ENCODE measurements at regions not wholly inside any gene's neighbourhood (a gene's known extent, or its start where the extent isn't known, plus 50 kb on each side); places are given as distances from the start of the nearest gene placed in this dataset.

DNA sequence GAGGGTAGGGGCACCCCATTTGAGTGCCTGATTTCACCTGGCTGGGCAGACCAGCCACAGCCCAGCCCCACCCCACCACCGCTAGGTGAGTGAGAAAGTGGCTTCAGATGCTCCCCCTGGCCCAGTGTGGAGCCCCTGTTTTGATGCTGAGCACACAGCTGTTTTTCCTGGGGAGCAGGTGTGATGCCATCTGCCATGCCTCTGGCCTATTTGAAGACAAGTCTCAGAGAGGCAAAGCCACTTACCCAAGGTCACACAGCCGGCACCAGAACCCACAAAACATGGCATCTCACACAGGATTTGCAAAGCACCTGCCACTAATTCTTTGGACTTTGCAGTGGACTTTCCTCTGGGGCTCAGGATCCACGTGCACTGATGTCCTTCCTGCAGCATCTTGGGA, 131.3 kb downstream of the INHBB start:
- no peak for DNase-seq (ENCODE audit: low read depth)

DNA sequence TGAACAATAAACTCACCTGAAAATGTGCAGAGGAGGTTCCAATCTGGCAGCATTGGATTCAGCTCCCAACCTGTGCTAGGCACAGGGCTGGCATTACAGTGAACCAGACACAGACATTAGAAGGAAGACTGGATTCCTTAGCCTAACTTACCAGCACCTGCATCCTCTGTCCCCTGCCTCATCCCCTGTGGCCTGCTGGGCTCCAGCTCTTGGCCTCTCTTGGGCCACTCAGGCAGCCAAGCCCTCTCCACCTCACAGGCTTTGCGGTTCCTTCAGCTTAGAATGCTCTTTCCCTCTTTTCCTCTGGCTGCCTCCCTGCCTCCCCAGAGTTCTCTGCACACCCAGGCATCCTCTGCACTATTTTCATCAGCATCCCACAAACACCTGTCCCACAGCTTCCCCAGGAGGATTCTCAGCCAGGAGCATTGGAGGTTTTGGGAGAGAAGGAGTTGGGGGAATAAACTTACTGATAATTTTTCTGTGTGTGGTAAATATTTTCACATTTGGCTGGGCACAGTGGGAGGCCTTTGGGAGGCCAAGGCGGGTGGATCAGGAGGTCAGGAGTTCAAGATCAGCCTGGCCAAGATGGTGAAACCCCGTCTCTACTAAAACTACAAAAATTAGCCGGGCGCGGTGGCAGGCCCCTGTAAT, 132.0 kb downstream of the INHBB start:
- no peak for DNase-seq (ENCODE audit: low read depth)

- DNase-seq (ENCODE audit: low read depth) = no peak
Observed at GRCh38 chr2:120480346-120480902, 134.5 kb downstream of the INHBB start.

GRCh38 chr2:120480903-120481445, 135.0 kb downstream of the INHBB start:
- DNase-seq (ENCODE audit: low read depth) = no peak

DNA sequence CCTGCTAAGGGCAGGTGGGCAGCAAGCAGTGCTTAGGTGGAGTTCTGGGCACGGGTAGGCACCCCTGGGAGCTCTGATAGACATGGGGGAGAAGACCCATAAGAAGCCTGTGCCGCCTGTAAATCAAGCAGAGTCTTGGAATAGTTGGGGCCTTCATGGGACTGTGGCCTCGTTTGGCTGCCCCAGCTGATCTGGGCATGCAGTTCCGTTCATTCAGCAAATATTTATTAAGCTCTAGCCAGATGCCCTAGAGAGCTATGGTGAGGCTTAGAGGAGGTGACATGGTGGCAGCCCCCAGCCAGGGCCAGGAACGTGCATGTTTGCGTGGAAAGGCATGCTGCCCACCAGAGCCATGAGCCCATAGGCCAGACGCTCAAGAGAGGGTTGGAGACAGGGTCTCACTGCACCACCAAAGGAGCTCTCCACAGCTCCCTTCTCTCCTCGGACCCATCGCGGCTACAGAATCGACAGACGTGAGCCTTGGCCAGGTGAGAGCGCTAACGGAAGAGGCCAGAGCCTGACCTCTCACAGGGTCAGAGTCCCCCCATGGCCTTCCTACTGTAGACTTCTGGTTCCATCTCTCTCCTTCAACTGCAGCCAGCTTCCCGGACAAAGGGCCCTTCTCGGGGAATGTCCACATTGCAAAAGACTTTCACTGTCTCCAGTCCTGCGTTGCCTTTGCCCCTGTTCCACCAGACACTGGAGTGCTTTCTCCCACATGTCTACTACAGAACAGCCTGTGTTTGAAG, 135.7 kb downstream of the INHBB start:
- no peak for DNase-seq (ENCODE audit: low read depth)

DNA sequence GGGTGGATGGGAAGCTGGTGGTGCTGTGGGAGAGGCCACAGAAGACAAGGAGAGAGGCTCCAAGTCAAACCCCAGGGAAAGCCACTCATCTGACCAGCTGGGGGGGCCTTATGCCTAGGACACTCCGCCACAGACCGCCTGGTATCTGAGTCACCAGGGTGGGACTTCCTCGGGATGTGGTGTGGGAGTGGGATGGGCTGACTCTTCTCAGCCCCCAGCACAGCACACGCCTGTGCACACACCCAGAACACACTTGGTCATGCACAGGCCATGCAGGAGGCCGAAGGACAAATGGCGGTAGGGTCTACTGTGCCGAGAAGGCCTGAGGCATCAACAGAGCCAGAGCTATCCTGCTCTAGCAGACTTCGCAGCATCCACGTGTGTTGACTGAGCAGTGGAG, 136.4 kb downstream of the INHBB start:
- DNase-seq (ENCODE audit: low read depth) = no peak

DNA sequence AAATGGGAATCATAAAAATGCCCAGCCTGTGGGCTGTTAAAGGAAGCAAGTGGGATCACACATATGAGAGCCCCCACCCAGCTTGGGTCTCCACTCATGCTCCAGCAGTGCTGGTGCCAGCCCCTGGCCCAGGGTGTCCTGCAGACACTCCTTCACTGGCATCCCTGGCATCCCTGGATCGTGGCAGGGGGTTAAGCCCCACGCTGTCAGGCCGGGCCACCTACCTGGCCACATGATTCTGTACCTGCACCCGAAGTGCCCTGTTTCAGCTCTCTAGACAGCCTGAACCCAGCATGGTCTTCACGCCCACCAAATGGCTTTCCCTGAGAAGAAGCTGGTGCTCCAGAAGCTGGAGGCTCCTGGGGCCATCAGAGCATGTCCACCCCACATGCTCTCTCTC, 137.4 kb downstream of the INHBB start:
- no peak for DNase-seq (ENCODE audit: low read depth)

DNA sequence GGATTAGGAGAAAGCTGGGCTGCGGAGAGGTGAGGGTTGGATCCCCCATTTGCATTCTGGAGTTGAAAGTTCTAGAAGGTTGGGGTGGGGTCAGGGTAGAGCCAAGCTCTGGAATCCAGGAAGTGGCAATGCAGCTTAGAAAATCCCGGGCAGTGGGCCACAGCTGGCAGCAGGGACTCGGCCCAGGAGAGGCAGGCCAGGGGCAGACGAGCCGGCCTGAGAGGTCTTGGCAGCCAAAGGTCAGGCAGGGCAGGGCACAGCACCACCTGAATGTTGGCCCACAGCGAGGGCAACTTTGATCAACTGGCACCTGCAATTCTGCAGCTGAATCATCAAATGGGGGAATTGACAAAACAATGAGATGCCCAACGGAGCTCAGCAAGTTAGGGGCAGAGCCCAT, 139.2 kb downstream of the INHBB start:
- DNase-seq (ENCODE audit: low read depth) = no peak

GRCh38 chr2:120486441-120486840, 140.5 kb downstream of the INHBB start:
- no peak for DNase-seq (ENCODE audit: low read depth)

DNA sequence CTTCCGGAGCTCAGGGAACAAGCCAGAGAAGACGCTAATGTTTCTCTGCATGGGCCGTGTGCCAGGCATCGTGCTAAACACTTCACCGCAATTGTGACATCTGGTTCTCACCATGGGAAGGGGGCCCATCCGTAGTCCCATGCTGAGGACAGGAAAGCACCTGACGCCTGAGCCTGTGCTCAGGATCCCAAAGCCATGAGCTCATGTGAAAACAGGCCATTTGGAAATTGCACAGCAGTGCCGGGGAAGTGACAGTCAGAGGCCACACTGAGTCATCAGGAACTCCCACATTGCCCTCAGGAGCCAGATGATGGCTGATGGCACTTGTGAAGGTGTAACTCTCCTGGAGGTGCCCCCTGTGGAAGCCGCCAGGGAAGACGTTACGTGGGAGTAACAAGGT, 141.0 kb downstream of the INHBB start:
- no peak for DNase-seq (ENCODE audit: low read depth)

- no peak for DNase-seq (ENCODE audit: low read depth)
Observed at GRCh38 chr2:120488531-120488930, 142.6 kb downstream of the INHBB start.

DNA sequence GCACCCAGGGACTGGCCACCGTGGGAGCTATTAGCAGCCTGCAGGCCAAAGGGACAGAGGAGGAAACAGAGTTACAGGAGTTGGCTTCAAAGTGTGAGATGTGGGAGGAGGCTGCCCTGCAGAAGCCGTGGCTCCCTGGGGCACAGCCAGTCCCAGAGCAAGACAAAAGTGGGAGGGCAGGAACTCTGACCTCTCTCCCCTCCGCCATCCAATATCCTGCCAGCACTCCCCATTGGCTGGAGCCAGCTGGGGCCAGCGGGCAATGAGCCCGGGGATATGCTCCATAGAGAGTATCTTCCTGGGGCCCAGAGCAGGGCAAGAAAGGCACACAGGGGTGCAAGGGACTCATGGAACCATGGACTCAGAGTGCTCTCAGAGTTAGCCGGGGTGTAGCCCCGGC, 143.1 kb downstream of the INHBB start:
- DNase-seq (ENCODE audit: low read depth) = no peak

GRCh38 chr2:120490091-120490798, 144.3 kb downstream of the INHBB start:
- no peak for DNase-seq (ENCODE audit: low read depth)

DNA sequence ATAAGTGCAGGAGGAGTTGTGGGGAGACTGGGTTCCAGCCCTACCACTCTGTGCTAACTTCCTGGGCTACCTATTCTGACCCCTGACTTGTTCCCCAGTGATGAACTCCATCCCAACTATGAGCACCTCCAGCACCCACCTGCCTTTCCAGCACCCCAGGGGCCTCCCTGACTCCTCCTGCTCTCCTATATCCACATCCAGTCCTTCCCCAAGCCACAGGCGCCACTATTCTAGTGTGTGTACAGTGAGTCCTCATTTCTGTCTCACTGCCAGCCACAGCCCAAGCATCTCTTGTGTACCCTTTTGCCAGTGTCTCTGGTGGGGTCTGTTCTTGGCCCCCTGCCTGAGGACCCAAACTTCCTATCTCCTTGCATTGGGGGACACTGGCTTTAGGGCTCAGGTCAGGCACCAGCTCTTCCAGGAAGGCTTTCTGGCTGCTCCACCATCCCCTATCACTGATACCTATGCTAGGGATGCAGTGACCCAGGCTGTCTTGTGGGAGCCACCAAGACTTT, 145.2 kb downstream of the INHBB start:
- no peak for DNase-seq (ENCODE audit: low read depth)

DNA sequence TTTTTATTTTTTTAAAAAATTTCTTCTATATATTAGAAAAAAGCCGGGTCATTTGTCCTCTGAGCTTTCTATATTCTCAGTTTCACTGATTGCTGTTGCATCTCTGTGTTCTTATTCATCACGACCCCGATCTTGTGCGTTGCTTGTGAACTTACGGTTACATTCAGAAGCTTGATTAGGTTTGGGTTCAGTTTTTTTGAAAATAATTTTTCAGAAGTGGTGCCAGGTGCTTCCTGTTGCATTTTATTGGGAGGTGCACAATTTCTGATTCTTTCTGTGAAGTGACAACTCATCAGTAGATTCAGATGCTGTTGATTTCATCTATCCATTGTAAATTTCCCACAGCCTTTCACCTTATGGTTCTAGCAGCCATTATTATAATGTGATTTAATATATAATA, 147.3 kb downstream of the INHBB start:
- DNase-seq (ENCODE audit: low read depth) = no peak

- DNase-seq (ENCODE audit: low read depth) = no peak
Observed at GRCh38 chr2:120494446-120494845, 148.5 kb downstream of the INHBB start.

DNA sequence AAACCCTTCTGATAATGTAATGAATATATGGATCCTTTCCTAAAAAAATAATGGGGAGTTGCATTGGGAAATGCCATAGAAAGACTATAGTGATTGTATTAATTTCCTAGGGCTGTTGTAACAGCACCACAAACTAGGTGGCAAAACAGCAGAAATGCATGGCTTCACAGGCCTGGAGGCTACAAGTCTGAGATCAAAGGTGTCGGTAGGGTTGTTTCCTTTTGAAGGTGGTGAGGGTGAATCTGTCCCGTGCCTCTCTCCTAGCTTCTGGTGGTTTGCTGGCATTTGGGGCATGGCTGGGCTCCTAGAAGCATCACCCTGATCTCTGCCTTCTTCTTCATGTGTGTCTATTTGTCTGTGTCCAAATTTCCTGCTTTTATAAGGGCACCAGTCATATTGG, 149.7 kb downstream of the INHBB start:
- no peak for DNase-seq (ENCODE audit: low read depth)

GRCh38 chr2:120496235-120496634, 150.3 kb downstream of the INHBB start:
- DNase-seq (ENCODE audit: low read depth) = no peak

GRCh38 chr2:120496759-120497158, 150.8 kb downstream of the INHBB start:
- DNase-seq (ENCODE audit: low read depth) = no peak

- no peak for DNase-seq (ENCODE audit: low read depth)
Observed at GRCh38 chr2:120497261-120497977, 151.5 kb downstream of the INHBB start.

DNA sequence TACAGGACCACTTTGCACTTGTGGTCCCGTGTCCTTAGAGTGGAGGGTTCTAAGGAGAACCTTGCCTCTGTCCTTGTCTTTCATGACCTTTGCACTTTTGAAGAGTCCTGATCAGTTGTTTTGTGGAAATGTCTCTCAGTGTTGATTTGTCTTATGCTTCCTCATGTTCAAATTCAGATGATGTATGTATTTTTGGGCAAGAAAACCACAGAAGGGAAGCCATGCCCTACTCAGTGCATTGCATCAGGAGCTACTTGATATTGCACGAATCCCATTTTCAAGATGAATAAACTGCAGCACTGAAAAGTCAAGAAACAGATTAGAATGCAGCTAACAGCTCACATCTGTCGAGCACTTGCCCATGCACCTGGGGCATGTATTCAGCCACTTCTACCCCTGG, 152.2 kb downstream of the INHBB start:
- no peak for DNase-seq (ENCODE audit: low read depth)

All from activated T-helper 9 cell treated with anti-CD3 and anti-CD28 coated beads, Interleukin-2, amount 50 U/mL, for 16 hours (primary cell).